GM19324 (cell line): ENCODE measurements at regions not wholly inside any gene's neighbourhood (a gene's known extent, or its start where the extent isn't known, plus 50 kb on each side); places are given as distances from the start of the nearest gene placed in this dataset.

ENCODE experiments used
- ATAC-seq: cut with Tn5 transposase; IDR thresholded peaks from one replicate; pipeline ENCODE4 v1.9.1; 2021; ENCODE audit warnings: mild to moderate bottlenecking, moderate library complexity; ENCODE audit not compliant: unreplicated experiment, low FRiP score

- no peak for ATAC-seq
These were observed 288.2 kb downstream of the GLRX3 start for GRCh38 chr10:130424418-130424817.

GRCh38 chr10:130425169-130425568, 289.0 kb downstream of the GLRX3 start:
- ATAC-seq = no peak

- no peak for ATAC-seq
These were observed 289.8 kb downstream of the GLRX3 start for GRCh38 chr10:130425881-130426435.

GRCh38 chr10:130427216-130427722, 291.1 kb downstream of the GLRX3 start:
- ATAC-seq = no peak

- no peak for ATAC-seq
These were observed 292.7 kb downstream of the GLRX3 start for GRCh38 chr10:130428936-130429335.

- ATAC-seq = no peak
These were observed 293.6 kb downstream of the GLRX3 start for GRCh38 chr10:130429809-130430208.

GRCh38 chr10:130430291-130430690, 294.1 kb downstream of the GLRX3 start:
- no peak for ATAC-seq

GRCh38 chr10:130430852-130431704, 294.9 kb downstream of the GLRX3 start:
- ATAC-seq = no peak

- no peak for ATAC-seq
These were observed 296.1 kb downstream of the GLRX3 start for GRCh38 chr10:130432271-130432670.

- no peak for ATAC-seq
These were observed 296.7 kb downstream of the GLRX3 start for GRCh38 chr10:130432850-130433249.

GRCh38 chr10:130434446-130435385, 298.5 kb downstream of the GLRX3 start:
- ATAC-seq = no peak

GRCh38 chr10:130435961-130436360, 299.8 kb downstream of the GLRX3 start:
- ATAC-seq = no peak

- no peak for ATAC-seq
These were observed 302.7 kb downstream of the GLRX3 start for GRCh38 chr10:130438861-130439260.

GRCh38 chr10:130439766-130440165, 303.6 kb downstream of the GLRX3 start:
- no peak for ATAC-seq

GRCh38 chr10:130440494-130440893, 304.3 kb downstream of the GLRX3 start:
- no peak for ATAC-seq

- ATAC-seq = no peak
These were observed 304.8 kb downstream of the GLRX3 start for GRCh38 chr10:130440971-130441370.

- ATAC-seq = no peak
These were observed 306.9 kb downstream of the GLRX3 start for GRCh38 chr10:130443066-130443465.

- no peak for ATAC-seq
These were observed 317.0 kb downstream of the GLRX3 start for GRCh38 chr10:130453036-130453720.

GRCh38 chr10:130453721-130454542, 317.7 kb downstream of the GLRX3 start:
- no peak for ATAC-seq
